SK-N-SH (cell line): ENCODE measurements at regions not wholly inside any gene's neighbourhood (a gene's known extent, or its start where the extent isn't known, plus 50 kb on each side); places are given as distances from the start of the nearest gene placed in this dataset.

Experiments used
- CTCF ChIA-PET: fragments of 300-600, 350-600 bp; formaldehyde crosslinking; extraction: SDS; loops from one replicate; lab custom pipeline; 2021; lab: Yijun Ruan, JAX
- POLR2A ChIA-PET: fragments of 350-600 bp; sonication (Branson Sonifier 250); formaldehyde crosslinking; extraction: SDS; loops from one replicate; lab custom pipeline; 2020; ENCODE audit warnings: antibody characterized with exemption, inconsistent platforms; lab: Yijun Ruan, JAX
- DNase-seq: peaks from one replicate; pipeline ENCODE4 v3.0.0; 2012
- H2AFZ ChIP-seq: fragments of 200-600 bp; sonication (generic); 2 replicates; pipeline ENCODE4 v1.8.1; 2016; ENCODE audit warnings: antibody characterized with exemption, mild to moderate bottlenecking, low read depth
- H3F3A ChIP-seq: fragments of 200-600 bp; sonication (generic); replicated peaks from 2 replicates; pipeline ENCODE3; 2016; ENCODE audit warnings: antibody characterized with exemption, mild to moderate bottlenecking; ENCODE audit not compliant: insufficient read depth
- H3K27ac ChIP-seq, 2 experiments: fragments of 200-500 bp in 1 of 2; fragments of 200-600 bp in 1 of 2; sonication (Bioruptor generic) in 1 of 2; sonication (generic), shearing (Covaris generic) in 1 of 2; 2 replicates each; pipeline versions ENCODE4 v1.5.1 to v1.6.1; 2014 to 2016; ENCODE audit warnings: low read depth in 2 of 2, inconsistent platforms in 1 of 2, low read length in 1 of 2, mild to moderate bottlenecking in 1 of 2, mixed read lengths in 1 of 2
- H3K27me3 ChIP-seq: fragments of 200-600 bp; sonication (generic), shearing (Covaris generic); 2 replicates; pipeline ENCODE4 v1.6.1; 2016; ENCODE audit warnings: mixed run types; ENCODE audit not compliant: insufficient read depth
- H3K36me3 ChIP-seq, 2 experiments: fragments of 200-500 bp in 1 of 2; fragments of 200-600 bp in 1 of 2; sonication (Bioruptor generic) in 1 of 2; sonication (generic) in 1 of 2; replicated peaks in 1 of 2; 2 replicates each; pipeline versions ENCODE3 to v1.5.1; 2014 to 2016; ENCODE audit warnings: low read length in 1 of 2, mild to moderate bottlenecking in 1 of 2; ENCODE audit not compliant: insufficient read depth in 2 of 2, control insufficient read depth in 1 of 2
- H3K4me1 ChIP-seq, 2 experiments: fragments of 200-500 bp in 1 of 2; fragments of 200-600 bp in 1 of 2; sonication (Bioruptor generic) in 1 of 2; sonication (generic), shearing (Covaris generic) in 1 of 2; 2 replicates each; pipeline versions ENCODE4 v1.5.1 to v1.6.1; 2014 to 2016; ENCODE audit warnings: low read depth in 1 of 2, low read length in 1 of 2, mixed run types in 1 of 2; ENCODE audit not compliant: insufficient read depth in 2 of 2, control insufficient read depth in 1 of 2
- H3K4me2 ChIP-seq: fragments of 200-600 bp; sonication (generic), shearing (Covaris generic); 2 replicates; pipeline ENCODE4 v1.6.1; 2017; ENCODE audit warnings: mixed run types
- H3K4me3 ChIP-seq, 2 experiments: fragments of 200-500 bp in 1 of 2; fragments of 200-600 bp in 1 of 2; sonication (Bioruptor generic) in 1 of 2; sonication (generic), shearing (Covaris generic) in 1 of 2; 2 replicates each; pipeline versions ENCODE4 v1.5.1 to v1.8.1; 2014 to 2016; ENCODE audit warnings: low read depth in 2 of 2, inconsistent platforms in 1 of 2, low read length in 1 of 2, mild to moderate bottlenecking in 1 of 2, mixed read lengths in 1 of 2, moderate library complexity in 1 of 2
- H3K79me2 ChIP-seq: fragments of 200-600 bp; sonication (generic); 2 replicates; pipeline ENCODE4 v1.8.1; 2017; ENCODE audit warnings: mild to moderate bottlenecking; ENCODE audit not compliant: insufficient read depth
- H3K9ac ChIP-seq: fragments of 200-600 bp; sonication (generic); 2 replicates; pipeline ENCODE4 v1.6.1; 2017; ENCODE audit warnings: mixed run types
- H3K9me2 ChIP-seq: fragments of 200-600 bp; sonication (generic); 2 replicates; pipeline ENCODE4 v1.6.1; 2017; ENCODE audit warnings: mixed run types
- H3K9me3 ChIP-seq: fragments of 200-600 bp; sonication (generic); 2 replicates; pipeline ENCODE4 v1.6.1; 2017; ENCODE audit warnings: mixed run types, mild to moderate bottlenecking, moderate library complexity
- H4K20me1 ChIP-seq: fragments of 200-600 bp; sonication (generic); 2 replicates; pipeline ENCODE4 v1.6.1; 2017; ENCODE audit warnings: mild to moderate bottlenecking, mixed run types; ENCODE audit not compliant: insufficient read depth
- CHD2 ChIP-seq: fragments of 150-350 bp; IDR thresholded peaks from 2 replicates; pipeline ENCODE4 v1.6.1; 2018; ENCODE audit warnings: low read length; ENCODE audit not compliant: partially characterized antibody
- EP300 ChIP-seq, 2 experiments: IDR thresholded peaks; 2 replicates each; pipeline versions ENCODE4 v1.4.0 to v1.6.1; 2012; ENCODE audit warnings: borderline replicate concordance in 1 of 2, low read depth in 1 of 2, low read length in 1 of 2
- EZH2phosphoT487 ChIP-seq: fragments of 200-600 bp; sonication (generic); IDR thresholded peaks from 2 replicates; pipeline ENCODE4 v1.6.1; 2017; ENCODE audit warnings: low read depth, mixed run types, mild to moderate bottlenecking, antibody characterized with exemption, moderate library complexity, borderline replicate concordance
- FOXJ3 ChIP-seq: sonication (generic); formaldehyde crosslinking; IDR thresholded peaks from 2 replicates; pipeline ENCODE4 v1.5.1; 2020; ENCODE audit warnings: mild to moderate bottlenecking, missing genetic modification reagents
- JUND ChIP-seq: IDR thresholded peaks from 2 replicates; pipeline ENCODE4 v1.4.0; 2012
- MEF2A ChIP-seq: IDR thresholded peaks from 2 replicates; pipeline ENCODE4 v1.4.0; 2012; ENCODE audit warnings: low read depth, borderline replicate concordance
- MXI1 ChIP-seq: IDR thresholded peaks from 2 replicates; pipeline ENCODE4 v1.6.1; 2012; ENCODE audit warnings: mild to moderate bottlenecking, low read depth, low read length, improper control_type of control experiment
- NFIC ChIP-seq: IDR thresholded peaks from 2 replicates; pipeline ENCODE4 v1.4.0; 2012; ENCODE audit warnings: borderline replicate concordance
- NRF1 ChIP-seq: IDR thresholded peaks from 2 replicates; pipeline ENCODE4 v1.6.1; 2012; ENCODE audit warnings: low read depth, mild to moderate bottlenecking, low read length
- RAD21 ChIP-seq: IDR thresholded peaks from 2 replicates; pipeline ENCODE4 v1.6.1; 2012; ENCODE audit warnings: mild to moderate bottlenecking, low read length
- RCOR1 ChIP-seq: fragments of 150-350 bp; IDR thresholded peaks from 2 replicates; pipeline ENCODE4 v1.6.1; 2017; ENCODE audit warnings: antibody characterized with exemption, low read length
- TAF1 ChIP-seq: IDR thresholded peaks from 2 replicates; pipeline ENCODE4 v1.6.1; 2012; ENCODE audit warnings: low read depth, mild to moderate bottlenecking, low read length, moderate library complexity, borderline replicate concordance
- TEAD4 ChIP-seq: IDR thresholded peaks from 2 replicates; pipeline ENCODE4 v1.4.0; 2012; ENCODE audit warnings: mild to moderate bottlenecking, borderline replicate concordance; ENCODE audit not compliant: insufficient read depth
- YY1 ChIP-seq: IDR thresholded peaks from 2 replicates; pipeline ENCODE4 v1.4.0; 2012; ENCODE audit warnings: low read depth, mild to moderate bottlenecking
- WGBS: methylation state at CpG from one replicate; pipeline ENCODE4 v1.1.6; 2017; ENCODE audit warnings: low lambda C conversion rate; 5-methylcytosine and 5-hydroxymethylcytosine counted together
- TF ChIP-seq, protein P1 (sequence below): IDR thresholded peaks from 2 replicates; pipeline ENCODE4 v1.4.0; 2012; ENCODE audit warnings: low read depth, borderline replicate concordance
- TF ChIP-seq, protein P2 (sequence below): fragments of 150-350 bp; IDR thresholded peaks from 2 replicates; pipeline ENCODE4 v1.6.1; 2016; ENCODE audit warnings: mild to moderate bottlenecking, low read depth, low read length
- TF ChIP-seq, protein P3 (sequence below): IDR thresholded peaks from 2 replicates; pipeline ENCODE4 v1.4.0; 2012; ENCODE audit warnings: low read depth, borderline replicate concordance
- TF ChIP-seq, protein P4 (sequence below): IDR thresholded peaks from 2 replicates; pipeline ENCODE4 v1.4.0; 2012; ENCODE audit warnings: low read depth

DNA sequence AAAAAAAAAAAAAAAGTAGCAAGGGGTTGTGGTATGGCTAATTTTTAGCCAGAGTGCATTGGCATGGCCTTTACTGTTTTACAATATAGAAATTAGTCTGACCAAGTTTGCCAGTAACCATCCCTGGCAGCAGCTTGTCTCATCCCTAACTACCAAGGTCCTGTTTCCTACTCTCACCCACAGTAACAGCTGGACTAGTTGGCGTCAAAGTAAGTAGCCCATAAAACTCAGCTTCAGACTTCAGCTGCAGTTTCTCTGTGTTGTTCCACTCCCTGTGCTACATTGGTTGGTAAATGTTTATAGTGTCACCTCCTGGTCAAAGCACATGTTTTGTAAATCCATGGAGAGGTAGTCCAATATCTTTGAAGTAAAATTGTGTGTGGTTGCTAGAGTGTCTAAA lies 691.3 kb downstream of the ZPLD1 start:
- ChIA-PET POLR2A (no interaction called here), CTCF (interaction anchor here (1.3 to 1.6 kb wide), 2 partner anchors 168 to 453 kb away, joined by 3 read pairs; no protein-coding TSS in a partner anchor)
- Histone ChIP-seq H3K4me3 (no peak overlapping the region), H3K36me3 (no peaks in the 10 kb centered on the region), H3K9ac (no peak overlapping the region), H3K4me2 (no peak overlapping the region), H3K27me3 (no peaks in the 10 kb centered on the region), H3K9me3 (0 out of 2 replicates have a peak, but pooled peaks cover 3% of the 10 kb centered on the region), H3K4me1 (no peaks in the 10 kb centered on the region; a peak in 1 of 4 replicates), H3K27ac (no peak overlapping the region; a peak in 1 of 4 replicates), H3F3A (no peaks in the 10 kb centered on the region), H3K79me2 (no peaks in the 10 kb centered on the region; the same call in 1 of the 2 replicates), H3K9me2 (no peaks in the 10 kb centered on the region), H4K20me1 (no peaks in the 10 kb centered on the region), H2AFZ (no peak overlapping the region)
- WGBS, result 90% methylated on average over 1 of the region's 1 CpG
- TF ChIP-seq TEAD4 (no peak), MXI1 (no peak), EP300 (IDR thresholded peaks at IDR 0.05; ENCODE audit: borderline replicate concordance in 1 of 2, low read depth in 1 of 2, low read length in 1 of 2) (no peak), TAF1 (no peak), FOXJ3 (no peak)
- DNase-seq, result no peak

DNA sequence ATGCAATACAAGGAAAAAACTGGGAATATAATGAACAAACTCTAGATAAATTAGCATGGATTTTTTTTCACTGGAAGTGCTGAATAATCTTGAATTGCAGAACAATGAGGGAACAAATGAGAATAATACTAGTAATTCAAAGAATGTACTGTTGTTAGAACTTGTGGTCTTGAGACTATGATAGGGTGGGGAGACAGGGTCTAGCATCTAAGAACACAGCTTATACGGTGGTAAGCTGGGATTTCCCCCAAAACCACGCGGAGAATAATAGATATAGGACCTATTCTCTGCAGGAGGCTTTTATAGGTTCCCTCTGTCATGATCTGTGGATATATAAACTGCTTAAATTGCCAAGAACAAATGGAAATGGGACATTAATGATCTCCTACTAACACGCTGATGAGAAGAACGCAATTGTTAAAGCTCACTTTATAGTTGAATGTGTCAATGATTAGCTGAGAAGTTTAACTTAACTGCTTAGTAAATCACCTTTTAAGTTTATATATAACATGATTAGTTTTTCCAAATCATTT lies 692.3 kb downstream of the ZPLD1 start:
- Histone ChIP-seq H3F3A (no peaks in the 10 kb centered on the region), H3K9ac (no peak overlapping the region), H3K27me3 (no peaks in the 10 kb centered on the region), H3K4me1 (no peaks in the 10 kb centered on the region; a peak in 1 of 4 replicates), H3K36me3 (no peaks in the 10 kb centered on the region), H3K4me3 (no peak overlapping the region), H3K9me2 (no peaks in the 10 kb centered on the region), H4K20me1 (no peaks in the 10 kb centered on the region), H3K4me2 (no peak overlapping the region), H3K27ac (no peak overlapping the region), H3K79me2 (no peaks in the 10 kb centered on the region; the same call in 1 of the 2 replicates), H3K9me3 (no peaks in the 10 kb centered on the region), H2AFZ (no peak overlapping the region)
- ChIA-PET POLR2A (no interaction called here), CTCF (interaction anchor here (1.3 to 1.6 kb wide), 2 partner anchors 167 to 454 kb away, joined by 3 read pairs; no protein-coding TSS in a partner anchor)
- no peak for DNase-seq
- TF ChIP-seq RAD21, result no peak
- TF ChIP-seq YY1, result no peak
- TF ChIP-seq NFIC, result no peak
- TF ChIP-seq TEAD4, result no peak
- no peak for TF ChIP-seq EZH2phosphoT487
- no peak for TF ChIP-seq JUND
- TF ChIP-seq CHD2, result no peak
- TF ChIP-seq EP300 (IDR thresholded peaks at IDR 0.05; ENCODE audit: borderline replicate concordance in 1 of 2, low read depth in 1 of 2, low read length in 1 of 2), result no peak
- no peak for TF ChIP-seq MEF2A
- TF ChIP-seq MXI1, result no peak
- no peak for TF ChIP-seq RCOR1
- TF ChIP-seq, protein P1, sequence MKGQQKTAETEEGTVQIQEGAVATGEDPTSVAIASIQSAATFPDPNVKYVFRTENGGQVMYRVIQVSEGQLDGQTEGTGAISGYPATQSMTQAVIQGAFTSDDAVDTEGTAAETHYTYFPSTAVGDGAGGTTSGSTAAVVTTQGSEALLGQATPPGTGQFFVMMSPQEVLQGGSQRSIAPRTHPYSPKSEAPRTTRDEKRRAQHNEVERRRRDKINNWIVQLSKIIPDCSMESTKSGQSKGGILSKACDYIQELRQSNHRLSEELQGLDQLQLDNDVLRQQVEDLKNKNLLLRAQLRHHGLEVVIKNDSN, result no peak
- TF ChIP-seq FOXJ3, result no peak
- TF ChIP-seq, protein P2, sequence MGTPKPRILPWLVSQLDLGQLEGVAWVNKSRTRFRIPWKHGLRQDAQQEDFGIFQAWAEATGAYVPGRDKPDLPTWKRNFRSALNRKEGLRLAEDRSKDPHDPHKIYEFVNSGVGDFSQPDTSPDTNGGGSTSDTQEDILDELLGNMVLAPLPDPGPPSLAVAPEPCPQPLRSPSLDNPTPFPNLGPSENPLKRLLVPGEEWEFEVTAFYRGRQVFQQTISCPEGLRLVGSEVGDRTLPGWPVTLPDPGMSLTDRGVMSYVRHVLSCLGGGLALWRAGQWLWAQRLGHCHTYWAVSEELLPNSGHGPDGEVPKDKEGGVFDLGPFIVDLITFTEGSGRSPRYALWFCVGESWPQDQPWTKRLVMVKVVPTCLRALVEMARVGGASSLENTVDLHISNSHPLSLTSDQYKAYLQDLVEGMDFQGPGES, result no peak
- TF ChIP-seq, protein P3, sequence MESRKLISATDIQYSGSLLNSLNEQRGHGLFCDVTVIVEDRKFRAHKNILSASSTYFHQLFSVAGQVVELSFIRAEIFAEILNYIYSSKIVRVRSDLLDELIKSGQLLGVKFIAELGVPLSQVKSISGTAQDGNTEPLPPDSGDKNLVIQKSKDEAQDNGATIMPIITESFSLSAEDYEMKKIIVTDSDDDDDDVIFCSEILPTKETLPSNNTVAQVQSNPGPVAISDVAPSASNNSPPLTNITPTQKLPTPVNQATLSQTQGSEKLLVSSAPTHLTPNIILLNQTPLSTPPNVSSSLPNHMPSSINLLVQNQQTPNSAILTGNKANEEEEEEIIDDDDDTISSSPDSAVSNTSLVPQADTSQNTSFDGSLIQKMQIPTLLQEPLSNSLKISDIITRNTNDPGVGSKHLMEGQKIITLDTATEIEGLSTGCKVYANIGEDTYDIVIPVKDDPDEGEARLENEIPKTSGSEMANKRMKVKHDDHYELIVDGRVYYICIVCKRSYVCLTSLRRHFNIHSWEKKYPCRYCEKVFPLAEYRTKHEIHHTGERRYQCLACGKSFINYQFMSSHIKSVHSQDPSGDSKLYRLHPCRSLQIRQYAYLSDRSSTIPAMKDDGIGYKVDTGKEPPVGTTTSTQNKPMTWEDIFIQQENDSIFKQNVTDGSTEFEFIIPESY, result no peak
- TF ChIP-seq, protein P4, sequence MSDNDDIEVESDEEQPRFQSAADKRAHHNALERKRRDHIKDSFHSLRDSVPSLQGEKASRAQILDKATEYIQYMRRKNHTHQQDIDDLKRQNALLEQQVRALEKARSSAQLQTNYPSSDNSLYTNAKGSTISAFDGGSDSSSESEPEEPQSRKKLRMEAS, result no peak
- TF ChIP-seq NRF1, result no peak
- 68% methylated on average over 5 of the region's 5 CpGs for whole genome bisulfite sequencing
